K562 (cell line): ENCODE measurements at regions not wholly inside any gene's neighbourhood (a gene's known extent, or its start where the extent isn't known, plus 50 kb on each side); places are given as distances from the start of the nearest gene placed in this dataset.

Source experiments
- C11orf30 ChIP-seq: fragments of 450-650 bp; IDR thresholded peaks from 2 replicates; pipeline ENCODE4 v1.6.1; 2016; ENCODE audit warnings: low read depth, mild to moderate bottlenecking
- CEBPB ChIP-seq: fragments of 450-650 bp; IDR thresholded peaks from 2 replicates; pipeline ENCODE4 v1.6.1; 2016; ENCODE audit warnings: missing genetic modification characterization, missing compliant biosample characterization

DNA sequence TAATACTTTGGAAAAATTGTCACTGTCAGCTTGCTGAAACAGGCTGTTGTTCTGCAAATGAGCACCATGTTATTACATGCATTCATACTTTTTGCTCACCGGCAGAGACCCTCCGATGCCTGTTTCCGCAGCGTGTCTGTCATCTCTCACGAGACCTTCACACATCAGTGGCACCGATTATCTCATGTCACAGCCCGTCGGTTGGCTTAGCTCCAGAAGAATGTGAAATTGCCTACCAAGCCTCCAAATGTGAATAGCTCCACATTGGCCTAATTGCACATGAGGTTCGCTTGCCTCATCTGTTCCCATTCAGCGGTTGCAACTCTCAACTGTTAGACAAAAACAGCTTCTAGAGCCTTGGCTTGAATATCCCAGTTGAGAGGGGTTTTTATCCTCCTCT lies 233.0 kb downstream of the ACTR3 start:
- TF ChIP-seq C11orf30: no peak
- TF ChIP-seq CEBPB: no peak
